SK-N-SH (cell line): ENCODE measurements at regions not wholly inside any gene's neighbourhood (a gene's known extent, or its start where the extent isn't known, plus 50 kb on each side); places are given as distances from the start of the nearest gene placed in this dataset.

ENCODE experiments used
- CTCF ChIA-PET: fragments of 300-600, 350-600 bp; formaldehyde crosslinking; extraction: SDS; loops from one replicate; lab custom pipeline; 2021; lab: Yijun Ruan, JAX
- POLR2A ChIA-PET: fragments of 350-600 bp; sonication (Branson Sonifier 250); formaldehyde crosslinking; extraction: SDS; loops from one replicate; lab custom pipeline; 2020; ENCODE audit warnings: antibody characterized with exemption, inconsistent platforms; lab: Yijun Ruan, JAX
- DNase-seq: peaks from one replicate; pipeline ENCODE4 v3.0.0; 2012
- H2AFZ ChIP-seq: fragments of 200-600 bp; sonication (generic); 2 replicates; pipeline ENCODE4 v1.8.1; 2016; ENCODE audit warnings: antibody characterized with exemption, mild to moderate bottlenecking, low read depth
- H3F3A ChIP-seq: fragments of 200-600 bp; sonication (generic); replicated peaks from 2 replicates; pipeline ENCODE3; 2016; ENCODE audit warnings: antibody characterized with exemption, mild to moderate bottlenecking; ENCODE audit not compliant: insufficient read depth
- H3K27ac ChIP-seq, 2 experiments: fragments of 200-500 bp in 1 of 2; fragments of 200-600 bp in 1 of 2; sonication (Bioruptor generic) in 1 of 2; sonication (generic), shearing (Covaris generic) in 1 of 2; 2 replicates each; pipeline versions ENCODE4 v1.5.1 to v1.6.1; 2014 to 2016; ENCODE audit warnings: low read depth in 2 of 2, inconsistent platforms in 1 of 2, low read length in 1 of 2, mild to moderate bottlenecking in 1 of 2, mixed read lengths in 1 of 2
- H3K27me3 ChIP-seq: fragments of 200-600 bp; sonication (generic), shearing (Covaris generic); 2 replicates; pipeline ENCODE4 v1.6.1; 2016; ENCODE audit warnings: mixed run types; ENCODE audit not compliant: insufficient read depth
- H3K36me3 ChIP-seq, 2 experiments: fragments of 200-500 bp in 1 of 2; fragments of 200-600 bp in 1 of 2; sonication (Bioruptor generic) in 1 of 2; sonication (generic) in 1 of 2; replicated peaks in 1 of 2; 2 replicates each; pipeline versions ENCODE3 to v1.5.1; 2014 to 2016; ENCODE audit warnings: low read length in 1 of 2, mild to moderate bottlenecking in 1 of 2; ENCODE audit not compliant: insufficient read depth in 2 of 2, control insufficient read depth in 1 of 2
- H3K4me1 ChIP-seq, 2 experiments: fragments of 200-500 bp in 1 of 2; fragments of 200-600 bp in 1 of 2; sonication (Bioruptor generic) in 1 of 2; sonication (generic), shearing (Covaris generic) in 1 of 2; 2 replicates each; pipeline versions ENCODE4 v1.5.1 to v1.6.1; 2014 to 2016; ENCODE audit warnings: low read depth in 1 of 2, low read length in 1 of 2, mixed run types in 1 of 2; ENCODE audit not compliant: insufficient read depth in 2 of 2, control insufficient read depth in 1 of 2
- H3K4me2 ChIP-seq: fragments of 200-600 bp; sonication (generic), shearing (Covaris generic); 2 replicates; pipeline ENCODE4 v1.6.1; 2017; ENCODE audit warnings: mixed run types
- H3K4me3 ChIP-seq, 2 experiments: fragments of 200-500 bp in 1 of 2; fragments of 200-600 bp in 1 of 2; sonication (Bioruptor generic) in 1 of 2; sonication (generic), shearing (Covaris generic) in 1 of 2; 2 replicates each; pipeline versions ENCODE4 v1.5.1 to v1.8.1; 2014 to 2016; ENCODE audit warnings: low read depth in 2 of 2, inconsistent platforms in 1 of 2, low read length in 1 of 2, mild to moderate bottlenecking in 1 of 2, mixed read lengths in 1 of 2, moderate library complexity in 1 of 2
- H3K79me2 ChIP-seq: fragments of 200-600 bp; sonication (generic); 2 replicates; pipeline ENCODE4 v1.8.1; 2017; ENCODE audit warnings: mild to moderate bottlenecking; ENCODE audit not compliant: insufficient read depth
- H3K9ac ChIP-seq: fragments of 200-600 bp; sonication (generic); 2 replicates; pipeline ENCODE4 v1.6.1; 2017; ENCODE audit warnings: mixed run types
- H3K9me2 ChIP-seq: fragments of 200-600 bp; sonication (generic); 2 replicates; pipeline ENCODE4 v1.6.1; 2017; ENCODE audit warnings: mixed run types
- H3K9me3 ChIP-seq: fragments of 200-600 bp; sonication (generic); 2 replicates; pipeline ENCODE4 v1.6.1; 2017; ENCODE audit warnings: mixed run types, mild to moderate bottlenecking, moderate library complexity
- H4K20me1 ChIP-seq: fragments of 200-600 bp; sonication (generic); 2 replicates; pipeline ENCODE4 v1.6.1; 2017; ENCODE audit warnings: mild to moderate bottlenecking, mixed run types; ENCODE audit not compliant: insufficient read depth
- CHD2 ChIP-seq: fragments of 150-350 bp; IDR thresholded peaks from 2 replicates; pipeline ENCODE4 v1.6.1; 2018; ENCODE audit warnings: low read length; ENCODE audit not compliant: partially characterized antibody
- CTCF ChIP-seq: fragments of 200-600 bp; sonication (generic); IDR thresholded peaks from 2 replicates; pipeline ENCODE4 v1.6.1; 2017; ENCODE audit warnings: antibody characterized with exemption, mild to moderate bottlenecking, moderate library complexity
- EP300 ChIP-seq, 2 experiments: IDR thresholded peaks; 2 replicates each; pipeline versions ENCODE4 v1.4.0 to v1.6.1; 2012; ENCODE audit warnings: borderline replicate concordance in 1 of 2, low read depth in 1 of 2, low read length in 1 of 2
- FOSL2 ChIP-seq: IDR thresholded peaks from 2 replicates; pipeline ENCODE4 v1.4.0; 2012; ENCODE audit warnings: low read depth, mild to moderate bottlenecking, moderate library complexity, borderline replicate concordance
- FOXJ3 ChIP-seq: sonication (generic); formaldehyde crosslinking; IDR thresholded peaks from 2 replicates; pipeline ENCODE4 v1.5.1; 2020; ENCODE audit warnings: mild to moderate bottlenecking, missing genetic modification reagents
- FOXM1 ChIP-seq: IDR thresholded peaks from 2 replicates; pipeline ENCODE4 v1.4.0; 2012; ENCODE audit warnings: low read depth, mild to moderate bottlenecking
- GATA2 ChIP-seq: sonication (generic); formaldehyde crosslinking; IDR thresholded peaks from 2 replicates; pipeline ENCODE4 v1.5.0; 2020; ENCODE audit warnings: mild to moderate bottlenecking, missing genetic modification reagents
- NFIC ChIP-seq: IDR thresholded peaks from 2 replicates; pipeline ENCODE4 v1.4.0; 2012; ENCODE audit warnings: borderline replicate concordance
- NRF1 ChIP-seq: IDR thresholded peaks from 2 replicates; pipeline ENCODE4 v1.6.1; 2012; ENCODE audit warnings: low read depth, mild to moderate bottlenecking, low read length
- REST ChIP-seq: IDR thresholded peaks from 2 replicates; pipeline ENCODE4 v1.6.1; 2012; ENCODE audit warnings: mild to moderate bottlenecking, low read depth, low read length, moderate library complexity
- RFX5 ChIP-seq: IDR thresholded peaks from 2 replicates; pipeline ENCODE4 v1.6.1; 2012; ENCODE audit warnings: mild to moderate bottlenecking, improper control_type of control experiment, low read length
- SIN3A ChIP-seq: IDR thresholded peaks from 2 replicates; pipeline ENCODE4 v1.6.1; 2012; ENCODE audit warnings: low read depth, mild to moderate bottlenecking, low read length, moderate library complexity, borderline replicate concordance
- TAF1 ChIP-seq: IDR thresholded peaks from 2 replicates; pipeline ENCODE4 v1.6.1; 2012; ENCODE audit warnings: low read depth, mild to moderate bottlenecking, low read length, moderate library complexity, borderline replicate concordance
- TCF12 ChIP-seq: IDR thresholded peaks from 2 replicates; pipeline ENCODE4 v1.4.0; 2012
- USF1 ChIP-seq: IDR thresholded peaks from 2 replicates; pipeline ENCODE4 v1.4.0; 2012; ENCODE audit warnings: low read depth, borderline replicate concordance
- YY1 ChIP-seq: IDR thresholded peaks from 2 replicates; pipeline ENCODE4 v1.4.0; 2012; ENCODE audit warnings: low read depth, mild to moderate bottlenecking
- ZBTB33 ChIP-seq: IDR thresholded peaks from 2 replicates; pipeline ENCODE4 v1.4.0; 2012; ENCODE audit warnings: low read depth, borderline replicate concordance
- WGBS: methylation state at CpG from one replicate; pipeline ENCODE4 v1.1.6; 2017; ENCODE audit warnings: low lambda C conversion rate; 5-methylcytosine and 5-hydroxymethylcytosine counted together

GRCh38 chr10:105540381-105540780, 899.3 kb downstream of the SORCS3 start (continued):
- TF ChIP-seq REST (no peak), ZBTB33 (no peak), EP300 (IDR thresholded peaks at IDR 0.05; ENCODE audit: borderline replicate concordance in 1 of 2, low read depth in 1 of 2, low read length in 1 of 2) (no peak), FOXM1 (no peak), FOXJ3 (CRISPR knock-in tag) (no peak), SIN3A (no peak), TAF1 (no peak), FOSL2 (no peak)
- TF ChIP-seq, all 33 proteins: peak for 0

- POLR2A ChIA-PET = interaction anchor here (0.6 kb wide), 1 partner anchor 108 kb away, joined by 4 read pairs; no protein-coding TSS in a partner anchor
- H2AFZ ChIP-seq = no peak overlapping the region
- H3K9me2 ChIP-seq = no peaks in the 10 kb centered on the region
- no peaks in the 10 kb centered on the region for H3K4me1 ChIP-seq
- no peaks in the 10 kb centered on the region for H3K9me3 ChIP-seq
- H3K4me3 ChIP-seq = no peak overlapping the region
- WGBS = 31% methylated on average over 4 of the region's 4 CpGs
- CTCF ChIA-PET = no interaction called here
- no peaks in the 10 kb centered on the region for H3F3A ChIP-seq
- H4K20me1 ChIP-seq = no peaks in the 10 kb centered on the region
- no peak overlapping the region for H3K4me2 ChIP-seq
- no peak overlapping the region for H3K27ac ChIP-seq
- H3K9ac ChIP-seq = no peak overlapping the region
- no peaks in the 10 kb centered on the region for H3K36me3 ChIP-seq
- TF ChIP-seq CHD2 (no peak), NRF1 (no peak), USF1 (no peak), TCF12 (no peak), RFX5 (no peak), NFIC (no peak), GATA2 (CRISPR knock-in tag) (no peak), CTCF (no peak), YY1 (no peak)
- no peaks in the 10 kb centered on the region for H3K27me3 ChIP-seq
- no peak for DNase-seq
- H3K79me2 ChIP-seq = no peaks in the 10 kb centered on the region
Measured at GRCh38 chr10:105538874-105539273, 897.8 kb downstream of the SORCS3 start.
